GM23338 (cell line): ENCODE measurements at regions not wholly inside any gene's neighbourhood (a gene's known extent, or its start where the extent isn't known, plus 50 kb on each side); places are given as distances from the start of the nearest gene placed in this dataset.

Source experiments
- CREB1 ChIP-seq: fragments of 250-450 bp; sonication (Bioruptor Pico); IDR thresholded peaks from 2 replicates; pipeline ENCODE4 v1.5.0; 2020; ENCODE audit warnings: low read depth, mild to moderate bottlenecking, moderate library complexity
- EZH2 ChIP-seq: fragments of 200-600 bp; sonication (generic); IDR thresholded peaks from one replicate; pipeline ENCODE4 v1.8.0; 2017; ENCODE audit warnings: antibody characterized with exemption, mild to moderate bottlenecking, low read depth; ENCODE audit not compliant: unreplicated experiment
- EZH2phosphoT487 ChIP-seq: fragments of 200-600 bp; sonication (generic); IDR thresholded peaks from one replicate; pipeline ENCODE4 v1.8.1; 2018; ENCODE audit warnings: antibody characterized with exemption; ENCODE audit not compliant: unreplicated experiment
- JUNB ChIP-seq: IDR thresholded peaks from one replicate; pipeline ENCODE4 v1.6.1; 2016; ENCODE audit warnings: antibody characterized with exemption; ENCODE audit not compliant: unreplicated experiment
- NANOG ChIP-seq: IDR thresholded peaks from 2 replicates; pipeline ENCODE4 v1.6.1; 2016; ENCODE audit warnings: antibody characterized with exemption, borderline replicate concordance
- POLR2AphosphoS5 ChIP-seq: IDR thresholded peaks from 2 replicates; pipeline ENCODE4 v1.6.1; 2016; ENCODE audit warnings: antibody characterized with exemption, low read depth
- ZNF114 ChIP-seq: fragments of 250-450 bp; sonication (Bioruptor Pico); IDR thresholded peaks from 2 replicates; pipeline ENCODE4 v1.5.0; 2020; ENCODE audit warnings: mild to moderate bottlenecking, moderate library complexity
- ZNF331 ChIP-seq: fragments of 250-450 bp; sonication (Bioruptor Pico); IDR thresholded peaks from 2 replicates; pipeline ENCODE4 v1.5.0; 2020; ENCODE audit warnings: low read depth, mild to moderate bottlenecking, moderate library complexity
- ZNF462 ChIP-seq: fragments of 250-450 bp; sonication (Bioruptor Pico); IDR thresholded peaks from 2 replicates; pipeline ENCODE4 v1.5.0; 2020; ENCODE audit warnings: mild to moderate bottlenecking, moderate library complexity
- TF ChIP-seq, protein P1 (sequence below), 2 experiments: fragments of 200-600 bp in 1 of 2; sonication (generic) in 1 of 2; conservative IDR thresholded peaks; 2 replicates each; pipeline versions ENCODE4 v1.5.1 to v1.6.1; 2016 to 2017; ENCODE audit warnings: antibody characterized with exemption in 2 of 2, low read depth in 2 of 2, mild to moderate bottlenecking in 2 of 2, moderate library complexity in 1 of 2
- TF ChIP-seq, protein P2 (sequence below): IDR thresholded peaks from one replicate; pipeline ENCODE4 v1.6.1; 2018; ENCODE audit warnings: antibody characterized with exemption; ENCODE audit not compliant: unreplicated experiment
- TF ChIP-seq, protein P3 (sequence below): IDR thresholded peaks from 2 replicates; pipeline ENCODE4 v1.6.1; 2016; ENCODE audit warnings: antibody characterized with exemption

DNA sequence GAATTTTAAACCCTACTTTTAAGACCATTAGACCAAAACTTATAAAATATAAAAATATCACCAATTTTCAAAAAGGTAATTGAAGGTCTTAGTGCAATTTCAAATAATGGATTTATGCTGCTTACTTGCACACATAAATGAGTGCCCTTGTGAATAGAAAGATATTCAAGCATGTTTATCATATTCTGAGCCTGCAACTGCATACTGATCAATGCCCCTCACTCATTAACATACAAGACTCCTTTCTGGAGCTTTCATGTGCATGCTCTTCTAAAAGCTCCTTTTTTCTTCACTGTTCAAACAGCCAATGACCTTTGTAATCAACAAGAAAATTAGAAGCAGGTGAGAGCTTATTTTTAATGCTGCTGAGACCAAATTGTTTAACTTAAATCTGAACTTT is 1139.3 kb downstream of the HACE1 start:
- TF ChIP-seq, protein P1, sequence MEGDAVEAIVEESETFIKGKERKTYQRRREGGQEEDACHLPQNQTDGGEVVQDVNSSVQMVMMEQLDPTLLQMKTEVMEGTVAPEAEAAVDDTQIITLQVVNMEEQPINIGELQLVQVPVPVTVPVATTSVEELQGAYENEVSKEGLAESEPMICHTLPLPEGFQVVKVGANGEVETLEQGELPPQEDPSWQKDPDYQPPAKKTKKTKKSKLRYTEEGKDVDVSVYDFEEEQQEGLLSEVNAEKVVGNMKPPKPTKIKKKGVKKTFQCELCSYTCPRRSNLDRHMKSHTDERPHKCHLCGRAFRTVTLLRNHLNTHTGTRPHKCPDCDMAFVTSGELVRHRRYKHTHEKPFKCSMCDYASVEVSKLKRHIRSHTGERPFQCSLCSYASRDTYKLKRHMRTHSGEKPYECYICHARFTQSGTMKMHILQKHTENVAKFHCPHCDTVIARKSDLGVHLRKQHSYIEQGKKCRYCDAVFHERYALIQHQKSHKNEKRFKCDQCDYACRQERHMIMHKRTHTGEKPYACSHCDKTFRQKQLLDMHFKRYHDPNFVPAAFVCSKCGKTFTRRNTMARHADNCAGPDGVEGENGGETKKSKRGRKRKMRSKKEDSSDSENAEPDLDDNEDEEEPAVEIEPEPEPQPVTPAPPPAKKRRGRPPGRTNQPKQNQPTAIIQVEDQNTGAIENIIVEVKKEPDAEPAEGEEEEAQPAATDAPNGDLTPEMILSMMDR (conservative IDR thresholded peaks at IDR 0.05; ENCODE audit: low read depth in 2 of 2), result no peak
- TF ChIP-seq POLR2AphosphoS5 (no peak), EZH2 (no peak), EZH2phosphoT487 (no peak), CREB1 (CRISPR knock-in tag) (no peak), JUNB (no peak), NANOG (no peak), ZNF114 (no peak), ZNF331 (no peak), ZNF462 (CRISPR knock-in tag) (no peak)
- TF ChIP-seq, protein P2, sequence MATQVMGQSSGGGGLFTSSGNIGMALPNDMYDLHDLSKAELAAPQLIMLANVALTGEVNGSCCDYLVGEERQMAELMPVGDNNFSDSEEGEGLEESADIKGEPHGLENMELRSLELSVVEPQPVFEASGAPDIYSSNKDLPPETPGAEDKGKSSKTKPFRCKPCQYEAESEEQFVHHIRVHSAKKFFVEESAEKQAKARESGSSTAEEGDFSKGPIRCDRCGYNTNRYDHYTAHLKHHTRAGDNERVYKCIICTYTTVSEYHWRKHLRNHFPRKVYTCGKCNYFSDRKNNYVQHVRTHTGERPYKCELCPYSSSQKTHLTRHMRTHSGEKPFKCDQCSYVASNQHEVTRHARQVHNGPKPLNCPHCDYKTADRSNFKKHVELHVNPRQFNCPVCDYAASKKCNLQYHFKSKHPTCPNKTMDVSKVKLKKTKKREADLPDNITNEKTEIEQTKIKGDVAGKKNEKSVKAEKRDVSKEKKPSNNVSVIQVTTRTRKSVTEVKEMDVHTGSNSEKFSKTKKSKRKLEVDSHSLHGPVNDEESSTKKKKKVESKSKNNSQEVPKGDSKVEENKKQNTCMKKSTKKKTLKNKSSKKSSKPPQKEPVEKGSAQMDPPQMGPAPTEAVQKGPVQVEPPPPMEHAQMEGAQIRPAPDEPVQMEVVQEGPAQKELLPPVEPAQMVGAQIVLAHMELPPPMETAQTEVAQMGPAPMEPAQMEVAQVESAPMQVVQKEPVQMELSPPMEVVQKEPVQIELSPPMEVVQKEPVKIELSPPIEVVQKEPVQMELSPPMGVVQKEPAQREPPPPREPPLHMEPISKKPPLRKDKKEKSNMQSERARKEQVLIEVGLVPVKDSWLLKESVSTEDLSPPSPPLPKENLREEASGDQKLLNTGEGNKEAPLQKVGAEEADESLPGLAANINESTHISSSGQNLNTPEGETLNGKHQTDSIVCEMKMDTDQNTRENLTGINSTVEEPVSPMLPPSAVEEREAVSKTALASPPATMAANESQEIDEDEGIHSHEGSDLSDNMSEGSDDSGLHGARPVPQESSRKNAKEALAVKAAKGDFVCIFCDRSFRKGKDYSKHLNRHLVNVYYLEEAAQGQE, result no peak
- TF ChIP-seq, protein P3, sequence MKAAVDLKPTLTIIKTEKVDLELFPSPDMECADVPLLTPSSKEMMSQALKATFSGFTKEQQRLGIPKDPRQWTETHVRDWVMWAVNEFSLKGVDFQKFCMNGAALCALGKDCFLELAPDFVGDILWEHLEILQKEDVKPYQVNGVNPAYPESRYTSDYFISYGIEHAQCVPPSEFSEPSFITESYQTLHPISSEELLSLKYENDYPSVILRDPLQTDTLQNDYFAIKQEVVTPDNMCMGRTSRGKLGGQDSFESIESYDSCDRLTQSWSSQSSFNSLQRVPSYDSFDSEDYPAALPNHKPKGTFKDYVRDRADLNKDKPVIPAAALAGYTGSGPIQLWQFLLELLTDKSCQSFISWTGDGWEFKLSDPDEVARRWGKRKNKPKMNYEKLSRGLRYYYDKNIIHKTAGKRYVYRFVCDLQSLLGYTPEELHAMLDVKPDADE, result no peak
